Adrenal gland (tissue), 9 donors: ENCODE measurements at regions not wholly inside any gene's neighbourhood (a gene's known extent, or its start where the extent isn't known, plus 50 kb on each side); places are given as distances from the start of the nearest gene placed in this dataset.

Experiments used
- DNase-seq, 7 donors: peaks; one replicate each; pipeline ENCODE4 v3.0.0-alpha.2; 2019 to 2020
- H3K27ac ChIP-seq, 5 donors: fragments of 200-600 bp; sonication (generic) in 4 of 5; 1 replicate in 3 of 5; 2 replicates in 2 of 5; pipeline versions ENCODE4 v1.5.1 to v1.8.0; 2016 to 2020; ENCODE audit warnings: mild to moderate bottlenecking in 1 of 5
- H3K27me3 ChIP-seq: fragments of 200-600 bp; 2 replicates; pipeline ENCODE4 v1.8.0; 2021
- H3K36me3 ChIP-seq, 2 donors: fragments of 200-600 bp; replicated peaks in 1 of 2; 1 replicate in 1 of 2; 2 replicates in 1 of 2; pipeline versions ENCODE4 v1.5.1 to v1.8.0; 2018 to 2022
- H3K4me1 ChIP-seq, 2 donors: fragments of 200-600 bp; replicated peaks in 1 of 2; 1 replicate in 1 of 2; 2 replicates in 1 of 2; pipeline versions ENCODE4 v1.5.1 to v1.8.0; 2018 to 2021
- H3K4me3 ChIP-seq, 4 donors: fragments of 200-600 bp; sonication (generic) in 3 of 4; one replicate each; pipeline ENCODE4 v1.5.1; 2016 to 2018
- H3K9me3 ChIP-seq, 3 donors: fragments of 200-600 bp; sonication (generic) in 1 of 3; replicated peaks in 1 of 3; 1 replicate in 2 of 3; 2 replicates in 1 of 3; pipeline versions ENCODE4 v1.5.1 to v1.8.0; 2016 to 2021
- CTCF ChIP-seq, 6 experiments: fragments of 450-650 bp in 4 of 6; fragments of 200-600 bp in 2 of 6; sonication (generic) in 1 of 6; IDR thresholded peaks; 1 replicate in 5 of 6; 2 replicates in 1 of 6; pipeline versions ENCODE4 v1.5.1 to v1.8.0; 2016 to 2021; ENCODE audit warnings: antibody characterized with exemption in 6 of 6, mild to moderate bottlenecking in 2 of 6, moderate library complexity in 1 of 6
- POLR2A ChIP-seq, 2 donors: fragments of 450-650 bp; IDR thresholded peaks; one replicate each; pipeline ENCODE4 v1.6.1; 2017; ENCODE audit warnings: antibody characterized with exemption in 2 of 2, mild to moderate bottlenecking in 2 of 2, moderate library complexity in 1 of 2
- WGBS, 4 donors: extraction: QIAGEN DNeasy Blood & Tissue Kit in 2 of 4; methylation state at CpG; one replicate each; pipeline versions ENCODE4 v1.1.5 to v1.1.7; 2013 to 2017; 5-methylcytosine and 5-hydroxymethylcytosine counted together
- intact Hi-C, 2 donors: fragments of 100-400 bp; cut with DNase I; formaldehyde crosslinking; loops; one replicate each; pipeline versions ENCODE4 v1.14.1 to v1.15.0; 2022 to 2023
- small RNA-seq, 2 donors: library from RNA; depleted of rRNA; stranded (forward); fragments of <200 nt; gene quantifications; one replicate each; pipeline ENCODE3, GENCODE V24; 2016
- donor health status: healthy with polysubstance abuse.
- donor health status: Bipolar disorder and iron deficiency.
- donor health status: DM: yes; HTN: yes; CAD: no.
- donor health status: DM: no; HTN: no; CAD: no.
- donor health status: DM: no; HTN: no; CAD: no.

- H3K9me3 ChIP-seq, result no peaks in the 10 kb centered on the region
- no peaks in the 10 kb centered on the region for H3K36me3 ChIP-seq
- DNase-seq, result no peak
- H3K4me1 ChIP-seq, result no peaks in the 10 kb centered on the region
- TF ChIP-seq POLR2A (IDR thresholded peaks at IDR 0.05) (no peak), CTCF (IDR thresholded peaks at IDR 0.05) (no peak)
- H3K27ac ChIP-seq, result no peak overlapping the region
- no peak overlapping the region for H3K4me3 ChIP-seq
- WGBS, 4 donors, result 81 to 88% (median 87%) methylated on average over 2 of the region's 2 CpGs
- intact Hi-C loops, result no loop called here
- H3K27me3 ChIP-seq, result no peaks in the 10 kb centered on the region
Measured at GRCh38 chr5:81802625-81803024, 51.7 kb upstream of the SSBP2 start.

GRCh38 chr5:81802020-81802419 is 51.1 kb upstream of the SSBP2 start:
- H3K9me3 ChIP-seq, result no peaks in the 10 kb centered on the region
- TF ChIP-seq POLR2A (IDR thresholded peaks at IDR 0.05), result no peak
- no peak for TF ChIP-seq CTCF (IDR thresholded peaks at IDR 0.05)
- no peak for DNase-seq
- H3K36me3 ChIP-seq, result no peaks in the 10 kb centered on the region
- no peaks in the 10 kb centered on the region for H3K4me1 ChIP-seq
- no peak overlapping the region for H3K27ac ChIP-seq
- no peaks in the 10 kb centered on the region for H3K27me3 ChIP-seq
- 75 to 87% (median 79%) methylated on average over 2 of the region's 2 CpGs for WGBS, 4 donors
- no peak overlapping the region for H3K4me3 ChIP-seq
- intact Hi-C loops, result no loop called here

GRCh38 chr5:81800797-81801196 is 49.9 kb upstream of the SSBP2 start:
- TF ChIP-seq POLR2A (IDR thresholded peaks at IDR 0.05) (no peak), CTCF (IDR thresholded peaks at IDR 0.05) (no peak)
- Histone ChIP-seq H3K27ac (no peak overlapping the region), H3K4me1 (no peaks in the 10 kb centered on the region), H3K36me3 (no peaks in the 10 kb centered on the region), H3K9me3 (no peaks in the 10 kb centered on the region), H3K4me3 (no peak overlapping the region), H3K27me3 (no peaks in the 10 kb centered on the region)
- WGBS, 4 donors, result 45 to 77% (median 55%) methylated on average over 1 of the region's 1 CpG
- intact Hi-C loops, result no loop called here
- no peak for DNase-seq

Small RNA genes in the stretch of these regions (small RNA-seq; reads per million reads assigned to genes)
- gene SEM1P1, result 0 reads per million in 2 donors
